K562 (cell line): ENCODE measurements at regions not wholly inside any gene's neighbourhood (a gene's known extent, or its start where the extent isn't known, plus 50 kb on each side); places are given as distances from the start of the nearest gene placed in this dataset.

Experiments used
- ATAC-seq: fragments of 200-7000 bp; cut with Tn5 transposase; 3 replicates; pipeline ENCODE4 v1.9.1; 2020; ENCODE audit warnings: moderate library complexity
- BruUV-seq: library from RNA; stranded (reverse); fragments of 400-500 nt; replicated peaks from 2 replicates; lab custom pipeline; 2021; lab: Mats Ljungman, UMichigan
- CTCF ChIA-PET: fragments of 300-600 bp; formaldehyde crosslinking; extraction: SDS; loops from one replicate; lab custom pipeline; 2021; ENCODE audit warnings: low intra/inter-chr PET ratio; lab: Yijun Ruan, JAX
- POLR2A ChIA-PET: fragments of 300-600, 350-650 bp; sonication (Branson Sonifier 250); formaldehyde crosslinking; extraction: SDS; loops from one replicate; lab custom pipeline; 2021; ENCODE audit warnings: antibody characterized with exemption, inconsistent platforms; lab: Yijun Ruan, JAX
- DNase-seq, 4 experiments: peaks; one replicate each; pipeline versions ENCODE4 v3.0.0 to v3.0.0-alpha.2; 2011 to 2018; ENCODE audit warnings: low spot score in 3 of 4, mixed read lengths in 3 of 4; ENCODE audit errors: extremely low read depth in 1 of 4
- FAIRE-seq: peaks from 2 replicates; lab custom pipeline; 2011; peaks lifted over from hg19 to GRCh38; lab: Jason Lieb, UNC
- H2AFZ ChIP-seq: 2 replicates; pipeline ENCODE4 v1.6.0; 2011; ENCODE audit warnings: low read depth, low read length, control low read depth, inconsistent platforms
- H3K27ac ChIP-seq: fragments of 200-600 bp; 3 replicates; pipeline ENCODE4 v1.8.0; 2011; ENCODE audit warnings: low read depth, mild to moderate bottlenecking, control low read depth, inconsistent platforms, low read length, moderate library complexity, mixed read lengths; ENCODE audit errors: extremely low read depth
- H3K27me3 ChIP-seq, 2 experiments: fragments of 300-600 bp in 1 of 2; 2 replicates in 1 of 2; 3 replicates in 1 of 2; pipeline versions ENCODE4 v1.6.0 to v1.8.0; 2011; ENCODE audit warnings: inconsistent platforms in 2 of 2, low read length in 2 of 2, mild to moderate bottlenecking in 1 of 2, mixed read lengths in 1 of 2, moderate library complexity in 1 of 2; ENCODE audit not compliant: control insufficient read depth in 2 of 2, insufficient read depth in 2 of 2
- H3K36me3 ChIP-seq: fragments of 300-600 bp; 3 replicates; pipeline ENCODE4 v1.8.0; 2011; ENCODE audit warnings: mild to moderate bottlenecking, low read length, inconsistent platforms; ENCODE audit not compliant: control insufficient read depth, insufficient read depth
- H3K4me1 ChIP-seq, 2 experiments: fragments of 200-600 bp in 1 of 2; replicated peaks in 1 of 2; 2 replicates in 1 of 2; 3 replicates in 1 of 2; pipeline versions ENCODE4 v1.5.1 to v1.8.0; 2011; ENCODE audit warnings: inconsistent platforms in 2 of 2, low read length in 2 of 2, mild to moderate bottlenecking in 1 of 2, mixed read lengths in 1 of 2, moderate library complexity in 1 of 2; ENCODE audit not compliant: control insufficient read depth in 2 of 2, insufficient read depth in 2 of 2
- H3K4me2 ChIP-seq: 2 replicates; pipeline ENCODE4 v1.6.1; 2011; ENCODE audit warnings: low read length, control low read depth, inconsistent platforms, mixed read lengths; ENCODE audit not compliant: insufficient read depth
- H3K4me3 ChIP-seq: fragments of 200-600 bp; sonication (generic), shearing (Covaris generic); 2 replicates; pipeline ENCODE4 v1.5.1; 2016; ENCODE audit warnings: control low read depth, inconsistent platforms
- H3K79me2 ChIP-seq: fragments of 200-600 bp; 3 replicates; pipeline ENCODE4 v1.8.0; 2011; ENCODE audit warnings: low read length, inconsistent platforms; ENCODE audit not compliant: control insufficient read depth, insufficient read depth
- H3K9ac ChIP-seq, 2 experiments: 2 replicates each; pipeline versions ENCODE4 v1.6.0 to v1.6.1; 2011; ENCODE audit warnings: low read depth in 2 of 2, low read length in 2 of 2, control low read depth in 1 of 2, inconsistent platforms in 1 of 2, mild to moderate bottlenecking in 1 of 2, mixed read lengths in 1 of 2; ENCODE audit not compliant: insufficient read depth in 1 of 2
- H3K9me1 ChIP-seq: one replicate; pipeline ENCODE4 v1.6.0; 2011; ENCODE audit warnings: inconsistent platforms, mild to moderate bottlenecking, low read length, moderate library complexity; ENCODE audit not compliant: control insufficient read depth, insufficient read depth
- H3K9me3 ChIP-seq: replicated peaks from 2 replicates; pipeline ENCODE4 v1.5.1; 2011; ENCODE audit warnings: low read depth, low read length, inconsistent platforms; ENCODE audit not compliant: control insufficient read depth, insufficient read depth
- H4K20me1 ChIP-seq: replicated peaks from 2 replicates; pipeline ENCODE4 v1.6.1; 2011; ENCODE audit warnings: low read length, inconsistent platforms, mixed read lengths; ENCODE audit not compliant: control insufficient read depth, insufficient read depth
- CBX3 ChIP-seq, 2 experiments: IDR thresholded peaks; 1 replicate in 1 of 2; 2 replicates in 1 of 2; pipeline ENCODE4 v1.6.1; 2012; ENCODE audit warnings: inconsistent platforms in 2 of 2, low read length in 2 of 2, borderline replicate concordance in 1 of 2, control low read depth in 1 of 2
- KDM2B ChIP-seq: fragments of 250-450 bp; sonication (Bioruptor Pico); IDR thresholded peaks from 2 replicates; pipeline ENCODE4 v1.8.0; 2021; ENCODE audit warnings: mild to moderate bottlenecking, moderate library complexity
- MAFG ChIP-seq: fragments of 450-650 bp; conservative IDR thresholded peaks from 2 replicates; pipeline ENCODE4 v1.6.1; 2016; ENCODE audit warnings: missing genetic modification characterization, missing compliant biosample characterization
- MIER1 ChIP-seq: fragments of 450-650 bp; IDR thresholded peaks from 2 replicates; pipeline ENCODE4 v1.6.1; 2016; ENCODE audit warnings: antibody characterized with exemption, mild to moderate bottlenecking, low read depth
- POLR2A ChIP-seq: fragments of 450-650 bp; conservative IDR thresholded peaks from 2 replicates; pipeline ENCODE4 v1.6.1; 2016
- SP1 ChIP-seq: sonication (generic); formaldehyde crosslinking; IDR thresholded peaks from 2 replicates; pipeline ENCODE4 v1.8.1; 2022; ENCODE audit warnings: mild to moderate bottlenecking, missing genetic modification reagents
- THRA ChIP-seq: fragments of 450-650 bp; IDR thresholded peaks from 2 replicates; pipeline ENCODE4 v1.6.1; 2017; ENCODE audit warnings: mild to moderate bottlenecking, moderate library complexity
- ZBTB7A ChIP-seq: IDR thresholded peaks from 2 replicates; pipeline ENCODE4 v1.6.1; 2011; ENCODE audit warnings: low read depth, mild to moderate bottlenecking, low read length, moderate library complexity, borderline replicate concordance; ENCODE audit not compliant: control insufficient read depth
- ZNF324 ChIP-seq: fragments of 250-450 bp; sonication (Bioruptor Pico); IDR thresholded peaks from 2 replicates; pipeline ENCODE4 v1.4.0; 2020; ENCODE audit warnings: mild to moderate bottlenecking
- ZSCAN32 ChIP-seq: fragments of 450-650 bp; formaldehyde crosslinking; IDR thresholded peaks from 2 replicates; pipeline ENCODE4 v1.4.0; 2020; ENCODE audit warnings: mild to moderate bottlenecking, moderate library complexity
- WGBS: fragments of 100-300 bp; shearing (Covaris generic); methylation state at CpG from one replicate; pipeline ENCODE4 v1.1.6; 2016; ENCODE audit warnings: low coverage, mixed read lengths; ENCODE audit not compliant: insufficient coverage; ENCODE audit errors: missing lambda C conversion rate; 5-methylcytosine and 5-hydroxymethylcytosine counted together
- in situ Hi-C: fragments of 300-500 bp; cut with MboI; formaldehyde crosslinking; loops from 4 replicates; pipeline ENCODE4 v1.15.0; 2018; ENCODE audit warnings: inconsistent platforms, mixed read lengths
- intact Hi-C: fragments of 100-400 bp; cut with micrococcal nuclease; formaldehyde crosslinking; loops from 2 replicates; pipeline ENCODE4 v1.14.2; 2022
- TF ChIP-seq, protein P1 (sequence below): fragments of 250-450 bp; sonication (Bioruptor Pico); IDR thresholded peaks from 2 replicates; pipeline ENCODE4 v1.4.0; 2020; ENCODE audit warnings: mild to moderate bottlenecking, moderate library complexity
- TF ChIP-seq, protein P2 (sequence below): fragments of 450-650 bp; conservative IDR thresholded peaks from 2 replicates; pipeline ENCODE4 v1.6.1; 2016; ENCODE audit warnings: missing genetic modification characterization, low read depth, mild to moderate bottlenecking, missing compliant biosample characterization, moderate library complexity

DNA sequence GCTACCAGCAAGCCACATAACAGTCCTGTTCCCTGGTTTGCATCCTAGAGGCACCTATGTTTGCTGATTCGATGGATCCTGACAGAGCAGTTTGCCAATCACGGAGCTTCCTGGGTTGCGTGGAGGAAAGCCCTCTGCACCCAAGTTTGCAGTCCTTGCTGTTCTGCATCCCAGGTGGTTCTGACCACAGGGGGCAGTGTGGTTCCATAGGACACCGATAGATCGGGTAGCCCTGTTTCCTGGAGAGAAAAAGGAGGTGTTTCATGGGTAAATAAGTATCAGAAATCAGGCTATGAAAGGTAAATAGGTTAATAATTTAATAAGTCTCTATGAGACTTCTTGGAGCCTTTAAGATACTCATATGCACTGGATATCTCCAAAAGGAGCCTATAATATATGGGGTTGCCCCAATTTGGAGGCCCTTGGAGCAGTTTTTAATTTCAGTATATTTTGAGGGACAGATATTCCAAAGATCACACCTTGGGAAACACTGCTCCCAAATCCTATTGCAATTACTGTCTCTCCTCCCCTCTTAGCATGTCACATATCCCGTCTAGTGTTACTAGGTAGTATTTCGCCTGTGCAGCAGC lies 194.6 kb upstream of the TPM1 start (continued):
- no peak for TF ChIP-seq KDM2B (CRISPR knock-in tag)
- TF ChIP-seq, all 486 proteins: peak for 6

DNA sequence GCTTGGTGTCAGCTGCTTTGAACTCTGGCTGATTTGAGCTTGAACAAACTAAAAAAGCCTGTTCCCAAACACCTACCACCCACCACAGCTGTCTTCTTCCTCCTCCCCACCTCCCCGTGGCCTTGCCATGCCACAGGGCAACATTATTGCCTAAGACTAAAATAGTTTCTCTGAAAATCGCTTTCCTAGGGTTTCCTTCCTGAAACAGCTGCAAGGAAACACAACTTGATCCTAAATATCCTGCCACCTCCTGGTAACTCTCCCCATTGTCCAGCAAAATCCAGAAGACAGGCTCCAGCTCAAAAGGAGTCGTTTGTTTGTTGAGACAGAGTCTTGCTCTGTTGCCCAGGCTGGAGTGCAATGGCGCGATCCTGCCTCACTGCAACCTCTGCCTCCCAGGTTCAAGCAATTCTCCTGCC lies 193.9 kb upstream of the TPM1 start:
- Histone ChIP-seq H3K9me3 (no peaks in the 10 kb centered on the region), H3K27ac (no peak overlapping the region), H3K79me2 (no peaks in the 10 kb centered on the region), H3K9ac (no peak overlapping the region), H3K4me3 (no peak overlapping the region), H2AFZ (no peak overlapping the region), H4K20me1 (no peaks in the 10 kb centered on the region), H3K4me1 (no peaks in the 10 kb centered on the region), H3K9me1 (no peaks in the 10 kb centered on the region), H3K36me3 (no peaks in the 10 kb centered on the region), H3K4me2 (no peak overlapping the region), H3K27me3 (peaks cover 22 to 46% of the 10 kb centered on the region in 2 experiments; a peak in 4 of 5 replicates)
- no peak for DNase-seq
- TF ChIP-seq, protein P1, sequence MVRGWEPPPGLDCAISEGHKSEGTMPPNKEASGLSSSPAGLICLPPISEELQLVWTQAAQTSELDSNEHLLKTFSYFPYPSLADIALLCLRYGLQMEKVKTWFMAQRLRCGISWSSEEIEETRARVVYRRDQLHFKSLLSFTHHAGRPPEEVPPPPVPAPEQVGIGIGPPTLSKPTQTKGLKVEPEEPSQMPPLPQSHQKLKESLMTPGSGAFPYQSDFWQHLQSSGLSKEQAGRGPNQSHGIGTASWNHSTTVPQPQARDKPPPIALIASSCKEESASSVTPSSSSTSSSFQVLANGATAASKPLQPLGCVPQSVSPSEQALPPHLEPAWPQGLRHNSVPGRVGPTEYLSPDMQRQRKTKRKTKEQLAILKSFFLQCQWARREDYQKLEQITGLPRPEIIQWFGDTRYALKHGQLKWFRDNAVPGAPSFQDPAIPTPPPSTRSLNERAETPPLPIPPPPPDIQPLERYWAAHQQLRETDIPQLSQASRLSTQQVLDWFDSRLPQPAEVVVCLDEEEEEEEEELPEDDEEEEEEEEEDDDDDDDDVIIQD (CRISPR knock-in tag), result no peak
- no peak for TF ChIP-seq MAFG (tag)
- TF ChIP-seq POLR2A, result no peak
- TF ChIP-seq ZSCAN32 (CRISPR knock-in tag), result no peak
- no peak for TF ChIP-seq CBX3 (IDR thresholded peaks at IDR 0.05; ENCODE audit: borderline replicate concordance in 1 of 2, low read length in 2 of 2)
- no peak for TF ChIP-seq ZBTB7A
- TF ChIP-seq, protein P2, sequence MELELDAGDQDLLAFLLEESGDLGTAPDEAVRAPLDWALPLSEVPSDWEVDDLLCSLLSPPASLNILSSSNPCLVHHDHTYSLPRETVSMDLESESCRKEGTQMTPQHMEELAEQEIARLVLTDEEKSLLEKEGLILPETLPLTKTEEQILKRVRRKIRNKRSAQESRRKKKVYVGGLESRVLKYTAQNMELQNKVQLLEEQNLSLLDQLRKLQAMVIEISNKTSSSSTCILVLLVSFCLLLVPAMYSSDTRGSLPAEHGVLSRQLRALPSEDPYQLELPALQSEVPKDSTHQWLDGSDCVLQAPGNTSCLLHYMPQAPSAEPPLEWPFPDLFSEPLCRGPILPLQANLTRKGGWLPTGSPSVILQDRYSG, result no peak
- no peak for TF ChIP-seq ZNF324 (CRISPR knock-in tag)
- TF ChIP-seq MIER1, result no peak
- no peak for TF ChIP-seq SP1 (CRISPR knock-in tag)
- no peak for TF ChIP-seq THRA
- no peak for FAIRE-seq
- ChIA-PET POLR2A (interaction anchor here (0.7 kb wide), 2 partner anchors 185 to 1144 kb away, joined by 3 read pairs; no protein-coding TSS in a partner anchor), CTCF (interaction anchor here (2.9 kb wide), 1 partner anchor 245 kb away, joined by 15 read pairs; no protein-coding TSS in a partner anchor)
- in situ Hi-C loops (loop anchor here (25.0 kb wide), 1 partner anchor 564 kb away; no protein-coding TSS in a partner anchor), intact Hi-C loops (loop anchor here (1.0 to 5.0 kb wide), 2 partner anchors 199 to 245 kb away; no protein-coding TSS in a partner anchor)
- no peak for ATAC-seq
- WGBS, result 3% methylated on average over 5 of the region's 5 CpGs
- BruUV-seq, result no TSS peak
